Astrocyte (in vitro differentiated cells and primary cell): ENCODE measurements at regions not wholly inside any gene's neighbourhood (a gene's known extent, or its start where the extent isn't known, plus 50 kb on each side); places are given as distances from the start of the nearest gene placed in this dataset.

Source experiments
- EZH2 ChIP-seq: IDR thresholded peaks from 2 replicates; pipeline ENCODE4 v1.6.1; 2012; ENCODE audit warnings: mild to moderate bottlenecking, low read length, inconsistent platforms; ENCODE audit not compliant: insufficient read depth
- TF ChIP-seq, protein P1 (sequence below): IDR thresholded peaks from 2 replicates; pipeline ENCODE4 v1.5.1; 2011; ENCODE audit warnings: low read depth, mild to moderate bottlenecking, inconsistent platforms, low read length, moderate library complexity; ENCODE audit not compliant: insufficient read depth

DNA sequence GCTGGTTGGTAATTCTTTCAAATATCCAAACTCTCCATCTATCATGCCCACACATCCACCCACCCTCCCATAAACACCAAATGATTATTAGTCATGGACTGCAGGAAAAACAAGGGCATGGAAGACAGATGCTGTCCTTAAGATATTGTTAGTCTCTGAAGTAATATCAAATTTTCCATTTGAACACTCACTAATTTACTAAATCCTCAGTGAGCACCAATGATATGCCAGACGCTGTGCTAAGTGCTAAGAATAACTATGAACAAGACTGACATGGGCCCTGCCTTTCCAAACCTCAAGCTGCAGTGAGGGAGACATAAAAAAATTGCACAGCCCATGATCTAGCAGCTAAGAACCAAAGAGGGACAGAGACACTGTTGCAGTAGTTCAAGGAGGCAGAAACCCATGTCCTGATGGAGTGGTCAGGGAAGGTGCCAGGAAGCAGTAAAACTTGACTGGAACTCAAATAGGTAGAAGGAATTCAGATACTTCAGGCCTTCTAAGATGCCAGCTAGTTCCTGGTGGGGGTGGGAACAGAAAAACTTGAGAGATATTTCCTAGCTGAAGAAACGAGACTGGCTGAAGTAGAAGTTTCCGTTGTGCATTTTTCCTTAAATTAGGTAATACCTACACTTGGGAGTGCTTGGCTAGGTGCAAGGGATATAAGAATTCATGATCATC lies 182.1 kb downstream of the OSR1 start:
- TF ChIP-seq, protein P1, sequence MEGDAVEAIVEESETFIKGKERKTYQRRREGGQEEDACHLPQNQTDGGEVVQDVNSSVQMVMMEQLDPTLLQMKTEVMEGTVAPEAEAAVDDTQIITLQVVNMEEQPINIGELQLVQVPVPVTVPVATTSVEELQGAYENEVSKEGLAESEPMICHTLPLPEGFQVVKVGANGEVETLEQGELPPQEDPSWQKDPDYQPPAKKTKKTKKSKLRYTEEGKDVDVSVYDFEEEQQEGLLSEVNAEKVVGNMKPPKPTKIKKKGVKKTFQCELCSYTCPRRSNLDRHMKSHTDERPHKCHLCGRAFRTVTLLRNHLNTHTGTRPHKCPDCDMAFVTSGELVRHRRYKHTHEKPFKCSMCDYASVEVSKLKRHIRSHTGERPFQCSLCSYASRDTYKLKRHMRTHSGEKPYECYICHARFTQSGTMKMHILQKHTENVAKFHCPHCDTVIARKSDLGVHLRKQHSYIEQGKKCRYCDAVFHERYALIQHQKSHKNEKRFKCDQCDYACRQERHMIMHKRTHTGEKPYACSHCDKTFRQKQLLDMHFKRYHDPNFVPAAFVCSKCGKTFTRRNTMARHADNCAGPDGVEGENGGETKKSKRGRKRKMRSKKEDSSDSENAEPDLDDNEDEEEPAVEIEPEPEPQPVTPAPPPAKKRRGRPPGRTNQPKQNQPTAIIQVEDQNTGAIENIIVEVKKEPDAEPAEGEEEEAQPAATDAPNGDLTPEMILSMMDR: no peak
- TF ChIP-seq EZH2: no peak
